ENCODE measurements at regions not wholly inside any gene's neighbourhood (a gene's known extent, or its start where the extent isn't known, plus 50 kb on each side); places are given as distances from the start of the nearest gene placed in this dataset.

GRCh38 chrX:69290292-69290691, 125.0 kb upstream of the PJA1 start:
- H3K27ac ChIP-seq (ENCODE audit: poor library complexity, severe bottlenecking): no peak overlapping the region
- no peak for DNase-seq (ENCODE audit: low spot score)

GRCh38 chrX:69289793-69290123, 124.5 kb upstream of the PJA1 start:
- ATAC-seq (ENCODE audit: low read depth): no peak

More at GRCh38 chrX:69290292-69290691, 125.0 kb upstream of the PJA1 start:
- Histone ChIP-seq H3K36me3 (ENCODE audit: low read depth) (no peaks in the 10 kb centered on the region), H3K27me3 (ENCODE audit: insufficient read depth, poor library complexity, severe bottlenecking) (no peaks in the 10 kb centered on the region), H3K4me3 (ENCODE audit: severe bottlenecking) (no peak overlapping the region), H3K4me1 (ENCODE audit: insufficient read depth, poor library complexity, severe bottlenecking) (no peaks in the 10 kb centered on the region), H3K9me3 (ENCODE audit: severe bottlenecking) (no peaks in the 10 kb centered on the region)
- no peak for TF ChIP-seq CTCF (IDR thresholded peaks at IDR 0.05; ENCODE audit: poor library complexity, severe bottlenecking)
- ATAC-seq (ENCODE audit: low read depth): no peak

GRCh38 chrX:69289046-69289792, 124.0 kb upstream of the PJA1 start:
- no peak for ATAC-seq (ENCODE audit: low read depth)
- H3K9me3 ChIP-seq (ENCODE audit: severe bottlenecking): no peaks in the 10 kb centered on the region
- no peak overlapping the region for H3K4me3 ChIP-seq (ENCODE audit: severe bottlenecking)
- no peaks in the 10 kb centered on the region for H3K27me3 ChIP-seq (ENCODE audit: insufficient read depth, poor library complexity, severe bottlenecking)
- H3K27ac ChIP-seq (ENCODE audit: poor library complexity, severe bottlenecking): no peak overlapping the region
- no peak for DNase-seq (ENCODE audit: low spot score)
- no peaks in the 10 kb centered on the region for H3K4me1 ChIP-seq (ENCODE audit: insufficient read depth, poor library complexity, severe bottlenecking)
- H3K36me3 ChIP-seq (ENCODE audit: low read depth): no peaks in the 10 kb centered on the region
- no peak for TF ChIP-seq CTCF (IDR thresholded peaks at IDR 0.05; ENCODE audit: poor library complexity, severe bottlenecking)

More at GRCh38 chrX:69289793-69290123, 124.5 kb upstream of the PJA1 start:
- no peak overlapping the region for H3K4me3 ChIP-seq (ENCODE audit: severe bottlenecking)
- no peak for TF ChIP-seq CTCF (IDR thresholded peaks at IDR 0.05; ENCODE audit: poor library complexity, severe bottlenecking)
- no peak overlapping the region for H3K27ac ChIP-seq (ENCODE audit: poor library complexity, severe bottlenecking)
- H3K4me1 ChIP-seq (ENCODE audit: insufficient read depth, poor library complexity, severe bottlenecking): no peaks in the 10 kb centered on the region
- DNase-seq (ENCODE audit: low spot score): no peak
- no peaks in the 10 kb centered on the region for H3K9me3 ChIP-seq (ENCODE audit: severe bottlenecking)
- H3K36me3 ChIP-seq (ENCODE audit: low read depth): no peaks in the 10 kb centered on the region
- H3K27me3 ChIP-seq (ENCODE audit: insufficient read depth, poor library complexity, severe bottlenecking): no peaks in the 10 kb centered on the region

GRCh38 chrX:69287095-69287494, 121.8 kb upstream of the PJA1 start:
- no peaks in the 10 kb centered on the region for H3K27me3 ChIP-seq (ENCODE audit: insufficient read depth, poor library complexity, severe bottlenecking)
- H3K36me3 ChIP-seq (ENCODE audit: low read depth): no peaks in the 10 kb centered on the region
- no peaks in the 10 kb centered on the region for H3K4me1 ChIP-seq (ENCODE audit: insufficient read depth, poor library complexity, severe bottlenecking)
- no peak for DNase-seq (ENCODE audit: low spot score)
- no peak for TF ChIP-seq CTCF (IDR thresholded peaks at IDR 0.05; ENCODE audit: poor library complexity, severe bottlenecking)
- no peaks in the 10 kb centered on the region for H3K9me3 ChIP-seq (ENCODE audit: severe bottlenecking)
- no peak overlapping the region for H3K4me3 ChIP-seq (ENCODE audit: severe bottlenecking)
- no peak for ATAC-seq (ENCODE audit: low read depth)
- H3K27ac ChIP-seq (ENCODE audit: poor library complexity, severe bottlenecking): no peak overlapping the region

GRCh38 chrX:69286565-69286906, 121.3 kb upstream of the PJA1 start:
- Histone ChIP-seq H3K27ac (ENCODE audit: poor library complexity, severe bottlenecking) (no peak overlapping the region), H3K4me1 (ENCODE audit: insufficient read depth, poor library complexity, severe bottlenecking) (no peaks in the 10 kb centered on the region), H3K27me3 (ENCODE audit: insufficient read depth, poor library complexity, severe bottlenecking) (no peaks in the 10 kb centered on the region), H3K9me3 (ENCODE audit: severe bottlenecking) (no peaks in the 10 kb centered on the region), H3K36me3 (ENCODE audit: low read depth) (no peaks in the 10 kb centered on the region), H3K4me3 (ENCODE audit: severe bottlenecking) (no peak overlapping the region)
- TF ChIP-seq CTCF (IDR thresholded peaks at IDR 0.05; ENCODE audit: poor library complexity, severe bottlenecking): no peak
- DNase-seq (ENCODE audit: low spot score) (no peak), ATAC-seq (ENCODE audit: low read depth) (no peak)
